ENCODE measurements at regions not wholly inside any gene's neighbourhood (a gene's known extent, or its start where the extent isn't known, plus 50 kb on each side); places are given as distances from the start of the nearest gene placed in this dataset.

DNA sequence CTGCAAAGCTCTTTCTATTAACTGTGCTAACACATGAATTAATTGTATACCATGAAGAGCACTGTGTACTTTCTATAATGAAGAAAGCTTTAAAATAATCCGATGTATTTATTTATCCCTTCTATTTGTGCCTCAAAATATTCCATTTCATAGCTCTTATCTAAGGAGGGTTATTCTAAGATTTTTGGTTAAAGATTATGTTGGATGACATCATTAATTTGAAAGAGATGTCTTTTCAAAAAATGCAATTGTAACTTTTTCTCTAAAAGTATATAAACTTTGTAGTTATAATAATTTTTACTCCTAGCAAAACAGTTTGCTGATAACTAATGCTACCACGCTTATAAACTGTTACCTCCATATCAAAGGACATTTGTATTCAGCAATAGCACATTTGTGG, 192.4 kb upstream of the HSF2 start:
- Histone ChIP-seq H3K36me3 (no peaks in the 10 kb centered on the region), H3K27me3 (no peaks in the 10 kb centered on the region), H3K4me3 (no peak overlapping the region), H3K9me3 (no peaks in the 10 kb centered on the region), H3K4me1 (no peaks in the 10 kb centered on the region), H3K27ac (no peak overlapping the region)
- DNase-seq (ENCODE audit: low spot score): no peak
- TF ChIP-seq, protein P1, sequence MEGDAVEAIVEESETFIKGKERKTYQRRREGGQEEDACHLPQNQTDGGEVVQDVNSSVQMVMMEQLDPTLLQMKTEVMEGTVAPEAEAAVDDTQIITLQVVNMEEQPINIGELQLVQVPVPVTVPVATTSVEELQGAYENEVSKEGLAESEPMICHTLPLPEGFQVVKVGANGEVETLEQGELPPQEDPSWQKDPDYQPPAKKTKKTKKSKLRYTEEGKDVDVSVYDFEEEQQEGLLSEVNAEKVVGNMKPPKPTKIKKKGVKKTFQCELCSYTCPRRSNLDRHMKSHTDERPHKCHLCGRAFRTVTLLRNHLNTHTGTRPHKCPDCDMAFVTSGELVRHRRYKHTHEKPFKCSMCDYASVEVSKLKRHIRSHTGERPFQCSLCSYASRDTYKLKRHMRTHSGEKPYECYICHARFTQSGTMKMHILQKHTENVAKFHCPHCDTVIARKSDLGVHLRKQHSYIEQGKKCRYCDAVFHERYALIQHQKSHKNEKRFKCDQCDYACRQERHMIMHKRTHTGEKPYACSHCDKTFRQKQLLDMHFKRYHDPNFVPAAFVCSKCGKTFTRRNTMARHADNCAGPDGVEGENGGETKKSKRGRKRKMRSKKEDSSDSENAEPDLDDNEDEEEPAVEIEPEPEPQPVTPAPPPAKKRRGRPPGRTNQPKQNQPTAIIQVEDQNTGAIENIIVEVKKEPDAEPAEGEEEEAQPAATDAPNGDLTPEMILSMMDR (IDR thresholded peaks at IDR 0.05): no peak

DNA sequence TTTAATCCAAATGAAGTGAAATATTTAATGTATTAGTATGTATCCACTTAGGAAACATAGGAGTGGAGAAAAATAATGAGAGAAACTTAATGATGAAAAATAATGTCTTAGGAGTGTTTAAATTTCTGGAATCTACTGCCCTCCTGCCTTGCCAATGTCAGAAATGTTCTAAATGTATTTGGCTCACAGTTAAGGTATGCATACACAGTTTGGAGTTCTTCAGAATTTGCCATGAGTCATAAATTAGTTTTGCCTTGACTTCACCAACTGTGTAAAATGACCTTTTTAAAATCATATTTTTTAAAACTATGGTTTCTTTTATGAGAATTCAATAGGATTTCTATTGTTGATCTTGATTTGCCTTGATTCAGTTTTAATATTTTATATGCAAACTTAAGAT, 191.7 kb upstream of the HSF2 start:
- H3K4me3 ChIP-seq: no peak overlapping the region
- no peak overlapping the region for H3K27ac ChIP-seq
- TF ChIP-seq, protein P1 (IDR thresholded peaks at IDR 0.05): no peak
- DNase-seq (ENCODE audit: low spot score): no peak
- H3K4me1 ChIP-seq: no peaks in the 10 kb centered on the region
- no peaks in the 10 kb centered on the region for H3K27me3 ChIP-seq
- H3K9me3 ChIP-seq: no peaks in the 10 kb centered on the region
- H3K36me3 ChIP-seq: no peaks in the 10 kb centered on the region

- Histone ChIP-seq H3K36me3 (no peaks in the 10 kb centered on the region), H3K4me3 (no peak overlapping the region), H3K27ac (no peak overlapping the region), H3K9me3 (no peaks in the 10 kb centered on the region), H3K4me1 (no peaks in the 10 kb centered on the region), H3K27me3 (no peaks in the 10 kb centered on the region)
- TF ChIP-seq, protein P1 (IDR thresholded peaks at IDR 0.05): no peak
- no peak for DNase-seq (ENCODE audit: low spot score)
Observed at GRCh38 chr6:122214605-122215318, 184.7 kb upstream of the HSF2 start.

DNA sequence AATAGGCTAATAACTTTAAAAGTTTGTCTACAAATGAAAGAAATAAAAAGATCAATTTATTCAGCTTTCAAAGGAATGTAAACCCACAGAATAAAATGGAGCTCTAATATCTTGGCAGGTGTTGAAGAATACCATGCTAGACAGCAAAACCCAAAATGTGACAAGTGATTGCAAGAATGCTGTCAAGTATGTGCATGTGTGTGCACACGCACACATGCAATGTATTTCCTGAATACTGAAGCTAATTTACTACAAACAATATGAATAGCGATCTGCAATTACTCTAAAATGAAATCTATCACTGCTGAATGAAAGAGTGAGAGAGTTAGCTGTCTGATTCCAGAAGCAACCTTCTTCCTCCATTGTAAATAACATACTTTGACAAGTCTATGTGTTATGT, 179.2 kb upstream of the HSF2 start:
- TF ChIP-seq, protein P1 (IDR thresholded peaks at IDR 0.05): no peak
- Histone ChIP-seq H3K27ac (no peak overlapping the region), H3K4me3 (no peak overlapping the region), H3K36me3 (no peaks in the 10 kb centered on the region), H3K27me3 (no peaks in the 10 kb centered on the region), H3K9me3 (no peaks in the 10 kb centered on the region), H3K4me1 (no peaks in the 10 kb centered on the region)
- no peak for DNase-seq (ENCODE audit: low spot score)

DNA sequence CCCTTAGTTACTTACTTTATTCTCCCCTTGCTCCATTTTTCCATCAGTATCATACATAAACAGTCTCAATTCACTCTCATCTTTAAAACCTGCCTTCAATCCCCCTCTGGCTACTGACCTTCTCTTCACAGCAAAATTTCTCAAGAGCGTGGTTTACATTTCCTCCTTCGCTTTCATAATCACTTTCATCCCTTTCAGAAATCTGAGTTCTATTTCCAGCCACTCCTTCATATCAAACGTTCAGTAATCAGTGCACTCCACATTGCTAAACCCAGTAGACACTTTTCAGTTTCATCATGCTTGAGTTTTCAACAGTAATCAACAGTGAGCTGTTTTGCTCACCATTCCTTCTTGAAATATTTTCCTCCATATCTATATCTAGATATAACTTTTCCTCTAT, 176.7 kb upstream of the HSF2 start:
- H3K9me3 ChIP-seq: no peaks in the 10 kb centered on the region
- no peak for DNase-seq (ENCODE audit: low spot score)
- TF ChIP-seq, protein P1 (IDR thresholded peaks at IDR 0.05): no peak
- H3K27ac ChIP-seq: no peak overlapping the region
- no peaks in the 10 kb centered on the region for H3K4me1 ChIP-seq
- H3K36me3 ChIP-seq: no peaks in the 10 kb centered on the region
- H3K27me3 ChIP-seq: no peaks in the 10 kb centered on the region
- no peak overlapping the region for H3K4me3 ChIP-seq

DNA sequence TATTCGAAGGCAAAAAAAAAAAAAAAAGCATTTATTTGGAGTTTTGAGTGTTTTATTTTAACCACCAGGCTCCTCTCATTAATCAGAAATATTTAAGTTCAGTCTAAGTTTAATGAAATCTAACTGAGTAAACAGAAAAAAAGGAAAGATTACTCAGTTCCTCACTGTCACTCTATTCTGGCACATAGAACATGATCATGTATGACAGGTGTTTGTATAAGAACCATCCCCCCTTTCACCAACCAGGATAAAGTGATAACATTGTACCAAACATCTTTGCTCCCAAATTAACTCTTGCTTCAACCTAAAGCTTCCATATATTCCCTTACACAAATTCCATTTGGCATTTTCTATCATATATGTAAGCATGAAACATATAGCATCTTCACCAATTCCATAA, 176.2 kb upstream of the HSF2 start:
- DNase-seq (ENCODE audit: low spot score): no peak
- Histone ChIP-seq H3K4me3 (no peak overlapping the region), H3K4me1 (no peaks in the 10 kb centered on the region), H3K36me3 (no peaks in the 10 kb centered on the region), H3K27ac (no peak overlapping the region), H3K9me3 (no peaks in the 10 kb centered on the region), H3K27me3 (no peaks in the 10 kb centered on the region)
- TF ChIP-seq, protein P1 (IDR thresholded peaks at IDR 0.05): no peak
